Left forelimb (tissue), 1 donor: ENCODE measurements at regions not wholly inside any gene's neighbourhood (a gene's known extent, or its start where the extent isn't known, plus 50 kb on each side); places are given as distances from the start of the nearest gene placed in this dataset.

Experiments used
- DNase-seq: peaks from one replicate; pipeline ENCODE4 v3.0.0-alpha.2; 2018; ENCODE audit warnings: low spot score

GRCh38 chr13:97786510-97786909, 167.0 kb upstream of the IPO5 start:
- DNase-seq, result no peak

GRCh38 chr13:97797553-97797952, 155.9 kb upstream of the IPO5 start:
- DNase-seq, result no peak

- DNase-seq, result no peak
These were observed 155.2 kb upstream of the IPO5 start for GRCh38 chr13:97798171-97798821.

- no peak for DNase-seq
These were observed 154.6 kb upstream of the IPO5 start for GRCh38 chr13:97798836-97799235.

GRCh38 chr13:97802213-97802612, 151.3 kb upstream of the IPO5 start:
- no peak for DNase-seq

GRCh38 chr13:97809576-97809975, 143.9 kb upstream of the IPO5 start:
- DNase-seq, result no peak

- no peak for DNase-seq
These were observed 143.3 kb upstream of the IPO5 start for GRCh38 chr13:97810152-97810551.

- no peak for DNase-seq
These were observed 131.1 kb upstream of the IPO5 start for GRCh38 chr13:97822377-97822776.

GRCh38 chr13:97826421-97827012, 127.0 kb upstream of the IPO5 start:
- no peak for DNase-seq

GRCh38 chr13:97834250-97834649, 119.2 kb upstream of the IPO5 start:
- no peak for DNase-seq

GRCh38 chr13:97843189-97843588, 110.3 kb upstream of the IPO5 start:
- DNase-seq, result no peak

- no peak for DNase-seq
These were observed 109.3 kb upstream of the IPO5 start for GRCh38 chr13:97844151-97844550.

- no peak for DNase-seq
These were observed 104.6 kb upstream of the IPO5 start for GRCh38 chr13:97848886-97849285.

GRCh38 chr13:97849305-97849704, 104.2 kb upstream of the IPO5 start:
- DNase-seq, result no peak

- DNase-seq, result no peak
These were observed 102.2 kb upstream of the IPO5 start for GRCh38 chr13:97851269-97851668.

- DNase-seq, result no peak
These were observed 101.1 kb upstream of the IPO5 start for GRCh38 chr13:97852181-97852874.

- DNase-seq, result no peak
These were observed 99.9 kb upstream of the IPO5 start for GRCh38 chr13:97853550-97853949.

- no peak for DNase-seq
These were observed 97.7 kb upstream of the IPO5 start for GRCh38 chr13:97855570-97856303.

- DNase-seq, result no peak
These were observed 97.2 kb upstream of the IPO5 start for GRCh38 chr13:97856304-97856675.

- DNase-seq, result no peak
These were observed 95.3 kb upstream of the IPO5 start for GRCh38 chr13:97858161-97858560.

- DNase-seq, result no peak
These were observed 87.1 kb upstream of the IPO5 start for GRCh38 chr13:97866346-97866745.

- DNase-seq, result no peak
These were observed 86.7 kb upstream of the IPO5 start for GRCh38 chr13:97866751-97867150.

GRCh38 chr13:97873398-97873797, 80.1 kb upstream of the IPO5 start:
- no peak for DNase-seq
